SJCRH30 (cell line): ENCODE measurements at regions not wholly inside any gene's neighbourhood (a gene's known extent, or its start where the extent isn't known, plus 50 kb on each side); places are given as distances from the start of the nearest gene placed in this dataset.
A peak's percentile ranks its signal among the peaks of the same experiment; 100 is the strongest.

Experiments used
- DNase-seq, 2 experiments: peaks; one replicate each; pipeline ENCODE4 v3.0.0-alpha.2; 2015 to 2020
- H3K27ac ChIP-seq: fragments of 250-450 bp; sonication (Bioruptor Pico); 2 replicates; pipeline ENCODE4 v1.5.1; 2020; ENCODE audit warnings: mild to moderate bottlenecking, moderate library complexity
- H3K27me3 ChIP-seq: fragments of 250-450 bp; sonication (Bioruptor Pico); 2 replicates; pipeline ENCODE4 v1.5.1; 2020; ENCODE audit warnings: mild to moderate bottlenecking, moderate library complexity
- H3K36me3 ChIP-seq: fragments of 250-450 bp; sonication (Bioruptor Pico); 2 replicates; pipeline ENCODE4 v1.5.1; 2020; ENCODE audit warnings: mild to moderate bottlenecking, moderate library complexity
- H3K4me1 ChIP-seq: fragments of 250-450 bp; sonication (Bioruptor Pico); 2 replicates; pipeline ENCODE4 v1.5.1; 2020; ENCODE audit warnings: mild to moderate bottlenecking, moderate library complexity
- H3K4me3 ChIP-seq: fragments of 250-450 bp; sonication (Bioruptor Pico); 2 replicates; pipeline ENCODE4 v1.5.1; 2020; ENCODE audit warnings: mild to moderate bottlenecking, moderate library complexity
- H3K9me3 ChIP-seq: fragments of 250-450 bp; sonication (Bioruptor Pico); replicated peaks from 2 replicates; pipeline ENCODE4 v1.5.1; 2020; ENCODE audit warnings: mild to moderate bottlenecking, moderate library complexity

DNA sequence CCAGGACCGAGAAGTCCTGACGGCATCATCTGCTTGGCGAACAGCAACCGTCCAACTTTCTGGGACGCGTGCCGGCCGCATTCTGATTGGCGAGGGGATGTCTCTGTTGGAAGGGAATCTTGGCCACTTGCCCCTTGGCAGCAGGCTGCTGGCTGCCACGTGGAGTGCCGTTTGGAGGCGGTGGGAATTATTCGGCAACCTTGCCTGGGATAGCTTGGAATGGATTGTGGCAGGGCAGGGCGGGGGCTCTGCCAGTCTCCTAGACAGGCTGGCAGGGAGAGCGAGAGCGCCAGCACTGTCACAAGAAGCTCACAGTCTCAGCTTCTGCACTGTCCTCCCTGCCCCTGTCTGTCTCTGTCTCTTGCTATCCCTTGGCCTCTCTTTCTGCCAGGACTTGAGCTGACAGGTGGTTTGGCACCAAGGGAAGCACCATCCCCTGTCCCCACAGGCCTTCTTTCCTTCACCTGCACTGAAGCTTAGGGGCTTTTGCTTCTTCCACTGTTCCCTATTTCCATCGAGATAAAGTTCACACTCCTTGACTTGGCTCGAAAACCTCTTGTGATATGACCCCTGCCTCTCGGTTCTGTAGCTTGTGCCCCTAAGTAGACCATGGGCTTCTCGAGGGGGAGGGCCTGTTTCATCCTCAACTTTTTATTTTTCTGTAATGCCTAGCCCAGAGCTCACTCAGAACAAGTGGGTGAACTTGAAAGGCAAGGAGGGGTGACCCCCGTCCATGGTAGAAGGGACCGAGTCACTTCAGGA lies 201.9 kb downstream of the PHETA1 start:
- Histone ChIP-seq H3K4me1 (no peaks in the 10 kb centered on the region), H3K27me3 (no peaks in the 10 kb centered on the region), H3K9me3 (no peaks in the 10 kb centered on the region), H3K36me3 (no peaks in the 10 kb centered on the region), H3K4me3 (no peak overlapping the region), H3K27ac (no peak overlapping the region)
- DNase-seq = no peak

DNA sequence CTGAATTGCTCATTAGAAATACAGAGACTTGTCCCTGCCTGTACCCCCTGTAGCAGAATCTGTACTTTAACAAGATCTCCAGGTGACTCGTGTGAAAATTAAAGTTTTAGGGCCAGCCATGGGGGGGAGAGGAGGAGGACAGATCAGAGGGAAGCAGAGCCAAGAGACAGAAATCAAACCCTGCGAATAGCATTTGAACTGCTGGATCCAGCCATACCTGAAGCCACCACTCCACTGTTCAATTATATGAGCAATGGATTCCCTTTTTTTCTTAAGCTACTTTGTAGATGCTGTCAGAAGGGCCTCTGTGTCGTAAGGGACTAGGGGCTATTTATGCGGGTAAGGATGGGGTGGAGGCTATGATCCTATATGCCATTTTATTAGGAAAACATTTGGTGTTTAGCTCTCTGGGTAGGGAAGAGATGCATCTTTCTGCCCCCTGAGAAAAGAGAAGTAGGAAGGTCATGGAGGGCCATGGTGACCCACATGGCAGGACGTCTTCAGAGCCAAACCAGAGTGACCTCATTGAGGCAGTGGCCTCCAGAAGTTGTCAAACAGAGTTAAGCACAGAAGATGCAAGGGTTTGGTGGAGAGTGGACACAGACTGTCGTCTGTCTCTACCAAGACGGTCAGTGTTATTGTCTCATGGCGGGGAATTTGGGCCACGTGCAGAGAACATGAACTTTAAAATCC lies 203.9 kb downstream of the PHETA1 start:
- Histone ChIP-seq H3K27me3 (no peaks in the 10 kb centered on the region), H3K36me3 (no peaks in the 10 kb centered on the region), H3K9me3 (no peaks in the 10 kb centered on the region), H3K4me3 (no peak overlapping the region), H3K27ac (no peak overlapping the region), H3K4me1 (peaks cover 15% of the 10 kb centered on the region)
- no peak for DNase-seq

GRCh38 chr12:111163422-111163821 lies 205.5 kb downstream of the PHETA1 start:
- H3K4me3 ChIP-seq = no peak overlapping the region
- no peaks in the 10 kb centered on the region for H3K9me3 ChIP-seq
- H3K27ac ChIP-seq = no peak overlapping the region
- DNase-seq = no peak
- H3K36me3 ChIP-seq = no peaks in the 10 kb centered on the region
- no peaks in the 10 kb centered on the region for H3K27me3 ChIP-seq
- H3K4me1 ChIP-seq = peaks cover 16% of the 10 kb centered on the region

GRCh38 chr12:111161898-111162297 lies 207.0 kb downstream of the PHETA1 start:
- Histone ChIP-seq H3K27me3 (no peaks in the 10 kb centered on the region), H3K36me3 (no peaks in the 10 kb centered on the region), H3K27ac (no peak overlapping the region)

DNA sequence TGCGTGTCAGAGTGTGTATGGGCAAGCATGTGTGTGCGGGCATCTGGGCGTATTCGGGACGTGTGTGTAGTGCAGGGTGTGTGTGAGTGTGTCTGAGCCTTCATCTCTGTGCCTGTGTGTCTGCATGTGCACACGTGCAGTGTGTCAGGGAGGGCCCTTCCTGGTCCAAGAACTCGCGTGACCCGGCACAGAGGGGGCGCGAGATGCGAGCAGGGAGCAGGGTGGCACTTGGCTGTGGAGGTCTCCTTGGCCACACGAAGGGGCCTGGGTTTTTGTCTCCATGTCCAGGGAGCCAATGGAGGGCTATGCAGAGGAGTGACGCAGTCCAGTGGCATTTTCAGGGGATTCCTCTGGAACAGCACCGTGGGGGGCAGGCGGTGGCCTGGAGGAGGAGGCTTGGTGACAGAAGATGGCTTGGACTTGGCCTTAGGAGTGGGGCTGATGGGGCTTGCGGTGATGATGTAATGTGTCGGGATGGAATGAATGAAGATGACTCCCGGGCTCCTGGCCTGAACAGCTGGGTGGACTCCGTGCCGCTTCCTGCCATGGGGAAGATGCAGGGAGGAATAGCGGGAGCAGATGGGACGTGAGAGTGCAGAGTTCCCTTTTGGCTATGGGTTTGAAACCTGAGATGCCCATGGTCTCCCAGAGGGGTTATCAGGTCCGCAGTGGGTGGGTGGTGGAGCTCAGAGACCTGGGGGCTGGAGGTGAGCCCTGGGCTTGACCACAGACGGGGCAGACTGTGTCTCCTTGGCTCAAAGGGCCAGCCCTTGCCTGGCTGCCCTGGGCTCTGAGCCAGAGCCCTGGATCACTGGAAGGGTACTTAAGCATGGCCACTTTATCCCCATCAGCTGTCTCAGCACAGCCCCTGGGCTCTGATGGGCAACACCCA lies 208.3 kb downstream of the PHETA1 start:
- H3K36me3 ChIP-seq = no peaks in the 10 kb centered on the region
- peak; percentile 90 to 91 for DNase-seq
- H3K4me3 ChIP-seq = no peak overlapping the region
- H3K27me3 ChIP-seq = no peaks in the 10 kb centered on the region
- peaks cover 16% of the 10 kb centered on the region for H3K4me1 ChIP-seq
- H3K27ac ChIP-seq = peak overlapping the region; percentile 35
- H3K9me3 ChIP-seq = no peaks in the 10 kb centered on the region

More at GRCh38 chr12:111161898-111162297, 207.0 kb downstream of the PHETA1 start:
- Histone ChIP-seq H3K4me3 (no peak overlapping the region), H3K4me1 (peaks cover 16% of the 10 kb centered on the region), H3K9me3 (no peaks in the 10 kb centered on the region)
- DNase-seq = no peak

DNA sequence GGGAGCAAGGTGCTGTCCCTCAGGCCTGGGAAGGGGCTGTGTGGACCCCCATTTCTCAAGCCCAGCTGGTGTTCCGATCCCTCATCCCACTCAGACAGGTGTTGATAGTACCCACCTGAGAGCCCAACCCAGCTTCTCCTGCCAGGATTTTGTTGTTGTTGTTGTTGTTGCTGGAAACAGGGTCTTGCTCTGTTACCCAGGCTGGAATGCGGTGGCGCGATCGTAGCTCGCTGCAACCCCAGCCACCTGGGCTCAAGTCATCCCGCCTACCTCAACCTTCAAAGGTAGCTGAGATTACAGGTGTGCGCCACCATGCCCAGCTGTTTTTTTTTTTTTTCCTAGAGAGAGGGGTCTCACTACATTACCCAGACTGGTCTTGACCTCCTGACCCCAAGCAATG lies 209.9 kb downstream of the PHETA1 start:
- H3K4me3 ChIP-seq = no peak overlapping the region
- no peaks in the 10 kb centered on the region for H3K27me3 ChIP-seq
- H3K4me1 ChIP-seq = peaks cover 16% of the 10 kb centered on the region
- H3K36me3 ChIP-seq = no peaks in the 10 kb centered on the region
- no peaks in the 10 kb centered on the region for H3K9me3 ChIP-seq
- DNase-seq = no peak
- no peak overlapping the region for H3K27ac ChIP-seq

DNA sequence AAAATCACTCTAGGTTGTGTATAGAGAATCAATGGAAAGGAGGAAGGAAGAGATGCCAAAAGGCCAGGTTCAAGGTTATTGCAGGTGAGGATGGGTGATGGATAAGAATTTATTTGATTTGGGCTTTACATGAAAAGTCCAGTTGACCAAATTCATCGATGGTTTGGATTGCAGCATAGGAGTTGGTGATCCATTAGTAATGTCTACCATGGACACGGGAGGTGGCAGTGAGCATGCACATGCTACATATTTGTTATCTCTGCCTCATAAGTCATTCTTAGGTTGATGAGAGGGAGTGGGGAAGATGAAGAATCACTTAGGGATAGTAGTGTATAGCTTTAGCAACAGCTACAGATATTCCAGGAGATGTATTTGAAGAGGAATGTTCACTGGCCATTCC lies 211.4 kb downstream of the PHETA1 start:
- no peaks in the 10 kb centered on the region for H3K9me3 ChIP-seq
- H3K27ac ChIP-seq = no peak overlapping the region
- H3K27me3 ChIP-seq = no peaks in the 10 kb centered on the region
- no peak for DNase-seq
- no peaks in the 10 kb centered on the region for H3K36me3 ChIP-seq
- peaks cover 16% of the 10 kb centered on the region for H3K4me1 ChIP-seq
- H3K4me3 ChIP-seq = no peak overlapping the region

DNA sequence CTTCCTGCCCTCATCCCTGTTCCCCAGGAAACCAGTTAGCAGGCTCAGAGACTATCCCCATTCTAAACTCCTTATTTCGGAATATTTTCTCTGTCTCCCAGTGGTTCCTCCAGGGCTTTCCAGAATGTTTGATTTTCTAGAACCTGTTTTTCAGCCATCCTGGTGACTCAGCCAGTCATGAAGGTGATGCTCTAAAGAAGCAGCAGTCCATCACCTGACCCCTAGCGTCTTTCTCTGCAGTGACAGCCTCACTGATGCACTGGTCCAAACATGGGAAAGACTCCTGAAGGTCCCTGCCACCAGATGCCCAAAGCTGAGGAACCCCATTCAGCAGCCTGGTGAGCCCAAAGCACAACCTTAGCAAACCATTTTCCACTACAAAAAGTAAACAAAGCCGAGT lies 212.6 kb downstream of the PHETA1 start:
- peaks cover 13% of the 10 kb centered on the region for H3K4me1 ChIP-seq
- H3K36me3 ChIP-seq = no peaks in the 10 kb centered on the region
- no peak overlapping the region for H3K4me3 ChIP-seq
- DNase-seq = no peak
- H3K27ac ChIP-seq = no peak overlapping the region
- H3K27me3 ChIP-seq = no peaks in the 10 kb centered on the region
- no peaks in the 10 kb centered on the region for H3K9me3 ChIP-seq

DNA sequence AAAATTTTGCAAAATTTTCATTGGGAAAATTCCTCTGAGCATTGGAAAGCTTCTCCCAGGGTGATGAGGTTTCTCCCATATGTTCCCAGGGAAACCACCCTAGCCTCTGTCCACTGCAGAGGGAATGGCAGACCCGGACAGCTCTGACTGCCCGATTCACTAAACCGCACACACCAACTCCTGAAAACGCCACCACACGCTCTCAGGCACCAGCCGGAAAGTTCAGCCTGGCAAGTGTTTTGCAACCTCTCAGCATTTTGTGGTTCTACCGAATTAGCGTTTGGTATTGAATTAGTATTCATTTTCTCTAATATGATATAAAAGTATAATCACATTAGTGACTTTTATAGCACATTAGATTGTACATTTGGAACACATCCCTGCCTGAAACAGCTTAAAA lies 213.4 kb downstream of the PHETA1 start:
- Histone ChIP-seq H3K36me3 (no peaks in the 10 kb centered on the region), H3K27ac (no peak overlapping the region), H3K27me3 (no peaks in the 10 kb centered on the region), H3K4me3 (no peak overlapping the region), H3K9me3 (no peaks in the 10 kb centered on the region), H3K4me1 (peaks cover 7% of the 10 kb centered on the region)
- DNase-seq = no peak

GRCh38 chr12:111155020-111155419 lies 213.9 kb downstream of the PHETA1 start:
- no peaks in the 10 kb centered on the region for H3K27me3 ChIP-seq
- H3K4me3 ChIP-seq = no peak overlapping the region
- H3K9me3 ChIP-seq = no peaks in the 10 kb centered on the region
- DNase-seq = no peak
- peaks cover 2% of the 10 kb centered on the region for H3K4me1 ChIP-seq
- H3K27ac ChIP-seq = no peak overlapping the region
- no peaks in the 10 kb centered on the region for H3K36me3 ChIP-seq

- Histone ChIP-seq H3K27me3 (no peaks in the 10 kb centered on the region), H3K4me3 (no peak overlapping the region), H3K27ac (no peak overlapping the region), H3K4me1 (no peaks in the 10 kb centered on the region), H3K36me3 (no peaks in the 10 kb centered on the region), H3K9me3 (no peaks in the 10 kb centered on the region)
- DNase-seq = no peak
These were observed 214.6 kb downstream of the PHETA1 start for GRCh38 chr12:111154147-111154834.

DNA sequence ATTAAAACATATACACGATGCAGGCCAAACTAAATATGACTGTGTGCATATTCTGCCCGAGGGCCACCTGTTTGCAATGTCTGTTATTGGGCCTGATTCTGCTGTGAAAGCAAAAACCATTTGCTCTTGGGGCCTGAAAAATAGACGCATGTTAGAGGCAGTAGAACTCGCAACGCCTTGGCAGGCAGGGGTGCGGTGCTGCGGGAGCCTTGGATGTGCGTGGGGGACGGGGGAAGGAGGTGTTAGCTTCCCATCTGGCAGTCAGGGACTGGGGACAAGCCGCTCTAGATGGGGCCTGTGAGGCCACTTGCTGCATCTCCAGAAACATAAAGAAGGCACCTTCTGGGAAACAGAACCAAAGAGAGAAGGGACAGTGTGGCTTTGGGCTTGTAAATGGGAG lies 216.3 kb downstream of the PHETA1 start:
- H3K4me3 ChIP-seq = no peak overlapping the region
- no peak overlapping the region for H3K27ac ChIP-seq
- H3K36me3 ChIP-seq = no peaks in the 10 kb centered on the region
- no peaks in the 10 kb centered on the region for H3K4me1 ChIP-seq
- no peak for DNase-seq
- H3K9me3 ChIP-seq = no peaks in the 10 kb centered on the region
- H3K27me3 ChIP-seq = no peaks in the 10 kb centered on the region

DNA sequence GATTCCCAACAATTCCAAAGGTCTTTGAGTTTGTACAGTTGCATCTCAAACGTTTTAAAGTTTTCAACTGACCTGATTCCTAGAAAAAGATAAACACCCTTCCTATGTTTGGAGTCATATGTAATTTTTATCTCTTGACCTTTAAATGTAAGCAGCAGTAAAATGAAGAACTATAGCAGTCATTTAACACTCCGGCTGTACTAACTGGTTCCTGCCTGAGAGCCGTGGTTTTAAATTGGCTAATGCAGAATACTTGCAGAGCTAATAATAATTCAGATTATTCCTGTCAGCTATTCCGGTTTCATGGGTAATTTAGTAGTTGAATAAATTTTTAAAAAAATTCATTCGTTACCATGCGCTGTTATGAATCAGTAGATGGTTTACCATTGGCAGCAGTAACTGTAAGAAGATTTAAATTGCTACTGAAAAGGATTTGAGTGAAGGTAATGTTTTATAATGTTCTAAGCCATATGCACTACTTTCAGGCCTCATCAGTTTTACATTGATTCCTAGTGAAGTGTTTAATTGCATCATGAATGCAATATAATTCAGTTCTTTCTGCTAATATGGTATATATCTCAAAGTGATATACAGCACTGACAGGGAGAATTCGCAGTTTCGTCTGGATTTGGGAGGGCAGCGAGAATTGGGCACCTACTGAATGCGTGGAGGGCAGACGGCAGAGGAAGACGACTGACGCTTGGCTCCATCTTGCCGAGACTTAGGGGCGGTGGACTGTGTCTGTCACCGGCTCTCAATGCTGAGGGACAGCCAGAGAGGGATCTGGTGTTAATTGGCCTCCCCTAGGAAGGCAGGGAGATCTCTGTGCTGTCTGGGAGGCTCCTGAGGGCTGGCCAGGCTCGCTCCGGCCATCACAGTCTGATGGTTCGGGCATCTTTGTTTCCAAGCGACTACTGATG lies 217.7 kb downstream of the PHETA1 start:
- no peak overlapping the region for H3K27ac ChIP-seq
- DNase-seq = no peak
- H3K4me3 ChIP-seq = no peak overlapping the region
- no peaks in the 10 kb centered on the region for H3K4me1 ChIP-seq
- H3K36me3 ChIP-seq = no peaks in the 10 kb centered on the region
- H3K27me3 ChIP-seq = no peaks in the 10 kb centered on the region
- H3K9me3 ChIP-seq = no peaks in the 10 kb centered on the region

DNA sequence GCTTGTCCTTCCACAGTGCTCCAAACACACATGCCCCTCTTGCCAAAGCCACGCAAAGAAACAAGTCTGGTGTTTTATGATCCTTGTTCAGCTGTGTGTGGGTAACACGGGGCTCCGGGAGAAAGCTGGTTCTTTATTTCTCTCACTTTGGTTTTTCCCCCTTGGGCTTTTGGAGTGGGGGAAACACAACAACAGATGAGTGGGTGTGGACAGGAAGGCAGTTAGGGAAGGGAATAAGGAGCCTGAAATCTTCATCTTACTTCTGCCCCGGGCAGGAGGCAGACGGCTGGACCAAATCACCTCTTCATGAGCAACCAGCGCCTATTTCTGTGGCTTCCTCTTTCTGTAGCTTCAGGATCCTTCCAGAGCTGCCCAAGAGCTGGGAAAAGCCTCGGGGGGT lies 218.5 kb downstream of the PHETA1 start:
- no peaks in the 10 kb centered on the region for H3K4me1 ChIP-seq
- H3K36me3 ChIP-seq = no peaks in the 10 kb centered on the region
- H3K9me3 ChIP-seq = no peaks in the 10 kb centered on the region
- H3K4me3 ChIP-seq = no peak overlapping the region
- DNase-seq = no peak
- no peak overlapping the region for H3K27ac ChIP-seq
- H3K27me3 ChIP-seq = no peaks in the 10 kb centered on the region
